ENCODE measurements at regions not wholly inside any gene's neighbourhood (a gene's known extent, or its start where the extent isn't known, plus 50 kb on each side); places are given as distances from the start of the nearest gene placed in this dataset.

GRCh38 chr14:100654814-100655740, 67.9 kb upstream of the BEGAIN start:
- TF ChIP-seq CTCF (IDR thresholded peaks at IDR 0.05; ENCODE audit: low read depth, low read length): peak; percentile 46
- TF ChIP-seq EZH2phosphoT487 (IDR thresholded peaks at IDR 0.05; ENCODE audit: low read depth): no peak

Measured in OCI-LY3 (cell line).